GM18498 (cell line): ENCODE measurements at regions not wholly inside any gene's neighbourhood (a gene's known extent, or its start where the extent isn't known, plus 50 kb on each side); places are given as distances from the start of the nearest gene placed in this dataset.

ENCODE experiments used
- ATAC-seq: cut with Tn5 transposase; IDR thresholded peaks from one replicate; pipeline ENCODE4 v1.9.1; 2021; ENCODE audit warnings: mild to moderate bottlenecking, moderate library complexity; ENCODE audit not compliant: unreplicated experiment

DNA sequence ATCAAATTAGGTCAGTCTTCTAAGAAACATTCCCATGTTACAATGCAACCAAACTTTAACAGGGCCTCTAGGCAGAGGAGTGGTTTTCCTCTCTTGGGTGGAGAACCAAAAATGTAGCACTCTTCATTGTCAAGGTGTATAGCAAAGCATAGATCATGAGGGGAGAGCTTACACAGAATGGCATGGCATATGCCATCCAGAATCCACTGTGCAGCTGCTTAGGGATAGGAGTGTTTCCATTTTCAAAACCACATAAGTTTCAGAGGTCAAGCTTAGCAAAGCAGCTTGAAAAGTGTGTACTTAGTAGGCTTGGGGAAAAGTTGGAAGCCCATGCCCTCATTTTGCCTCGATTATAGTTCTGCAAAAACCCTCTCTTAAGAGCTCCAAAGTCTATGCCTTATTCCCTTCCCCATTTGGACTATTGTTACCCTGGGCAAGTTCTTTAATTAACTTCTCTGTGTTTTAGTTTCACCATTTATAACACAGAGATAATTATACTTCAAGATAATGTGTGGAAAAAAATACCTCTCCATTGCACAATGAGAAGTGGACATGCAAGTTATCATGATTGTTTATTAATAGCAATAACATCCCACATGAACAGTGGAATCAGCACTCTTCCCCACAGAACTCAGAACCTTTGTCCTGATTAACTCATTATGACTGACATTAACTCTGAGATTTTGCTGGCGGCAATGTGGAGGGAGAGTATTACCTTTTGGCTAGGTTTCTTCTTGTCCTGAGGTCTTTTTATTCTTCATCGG lies 398.9 kb upstream of the WWC1 start:
- no peak for ATAC-seq

GRCh38 chr5:167893271-167893670 lies 398.2 kb upstream of the WWC1 start:
- ATAC-seq: no peak

DNA sequence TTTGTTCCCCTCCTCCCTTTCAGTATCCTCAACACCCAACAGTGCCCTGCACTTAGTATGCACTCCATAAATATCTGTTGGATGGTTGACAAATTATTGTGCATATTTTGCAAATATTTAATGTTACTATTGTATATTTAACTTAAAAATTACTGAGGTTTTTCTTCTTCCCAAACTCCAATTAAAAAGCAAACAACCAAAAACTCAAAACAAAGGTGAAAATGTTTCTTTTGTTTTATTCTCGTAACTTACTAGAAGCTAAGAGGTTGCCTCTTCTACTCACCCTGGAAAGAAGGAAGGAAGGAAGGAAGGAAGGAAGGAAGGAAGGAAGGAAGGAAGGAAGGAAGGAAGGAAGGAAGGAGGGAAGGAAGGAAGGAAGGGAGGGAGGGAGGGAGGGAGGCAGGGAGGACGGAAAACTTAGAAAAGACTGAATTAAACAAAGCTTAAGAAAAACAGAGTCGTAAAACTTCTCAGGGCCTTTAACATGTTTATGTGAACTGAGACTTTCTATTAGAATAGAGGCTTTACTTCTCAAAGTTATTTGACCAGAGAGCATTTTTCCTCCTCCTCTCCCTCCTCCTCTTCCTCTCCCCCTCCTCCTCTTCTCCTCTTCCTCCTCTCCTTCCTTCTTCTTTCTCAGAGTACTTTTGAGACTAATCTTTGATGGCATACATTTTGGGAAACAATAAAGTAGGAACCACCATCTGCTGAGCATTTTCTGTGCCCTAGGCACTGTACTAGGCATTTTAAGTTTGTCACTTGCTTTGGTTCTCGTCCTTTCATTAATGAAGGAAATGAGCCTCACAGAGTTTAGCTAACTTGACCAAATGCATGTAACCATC lies 396.6 kb upstream of the WWC1 start:
- ATAC-seq: no peak

DNA sequence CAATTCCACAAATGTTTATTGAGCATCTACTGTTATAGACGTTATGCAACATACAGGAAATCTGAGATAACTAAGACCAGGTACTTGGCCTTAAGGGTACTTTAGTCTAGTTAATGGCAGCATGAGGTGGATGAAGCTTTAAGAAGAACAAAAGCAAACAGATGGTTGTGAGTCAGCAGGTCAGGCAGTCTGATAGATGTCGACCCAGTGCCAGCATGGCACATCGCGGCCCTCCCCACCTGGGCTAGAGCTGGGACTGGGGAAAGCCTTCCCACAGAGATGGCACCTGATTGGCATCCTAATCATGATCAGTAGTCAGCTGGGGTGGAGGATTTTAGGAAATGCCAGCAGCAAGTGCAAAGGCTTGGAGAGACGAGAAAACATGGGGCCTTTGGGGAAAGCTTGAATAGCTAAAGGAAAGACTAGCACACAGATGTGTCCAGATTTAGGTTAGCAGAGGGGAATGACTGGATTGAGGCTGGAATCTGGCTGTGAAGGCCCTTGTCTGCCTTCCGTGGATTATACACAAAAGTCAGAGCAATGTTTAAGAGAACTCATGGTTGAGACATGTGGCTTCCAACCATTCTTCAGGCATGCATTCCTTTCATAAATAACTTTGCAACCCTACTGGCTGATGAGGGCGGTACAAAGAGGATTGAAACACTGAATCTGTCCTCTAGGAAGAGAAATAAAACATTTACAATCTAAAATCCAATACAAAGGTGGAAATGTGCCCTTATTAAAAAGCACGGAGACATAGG lies 395.4 kb upstream of the WWC1 start:
- no peak for ATAC-seq

GRCh38 chr5:167896814-167897213 lies 394.6 kb upstream of the WWC1 start:
- ATAC-seq: no peak

DNA sequence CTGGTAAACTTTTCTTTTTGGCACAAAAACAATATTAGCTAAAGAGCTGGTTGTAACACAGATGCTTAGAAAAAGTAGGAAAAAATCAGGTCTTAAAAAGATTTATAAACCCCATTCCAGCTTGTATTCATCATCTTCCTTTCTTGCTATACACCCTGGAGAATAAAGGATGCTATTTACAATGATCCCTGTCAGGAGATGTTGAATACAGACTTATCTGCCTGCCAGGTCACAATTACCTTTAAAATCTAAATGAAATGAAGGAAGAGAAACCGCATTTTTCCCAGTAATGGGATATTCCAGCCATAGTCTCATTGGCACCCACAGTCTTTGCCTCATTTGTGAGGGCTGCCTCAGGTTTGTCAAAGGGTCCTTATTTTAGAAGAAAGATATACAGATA lies 394.1 kb upstream of the WWC1 start:
- ATAC-seq: no peak

GRCh38 chr5:167898361-167899042 lies 392.9 kb upstream of the WWC1 start:
- ATAC-seq: no peak

GRCh38 chr5:167899490-167900070 lies 391.9 kb upstream of the WWC1 start:
- ATAC-seq: no peak

DNA sequence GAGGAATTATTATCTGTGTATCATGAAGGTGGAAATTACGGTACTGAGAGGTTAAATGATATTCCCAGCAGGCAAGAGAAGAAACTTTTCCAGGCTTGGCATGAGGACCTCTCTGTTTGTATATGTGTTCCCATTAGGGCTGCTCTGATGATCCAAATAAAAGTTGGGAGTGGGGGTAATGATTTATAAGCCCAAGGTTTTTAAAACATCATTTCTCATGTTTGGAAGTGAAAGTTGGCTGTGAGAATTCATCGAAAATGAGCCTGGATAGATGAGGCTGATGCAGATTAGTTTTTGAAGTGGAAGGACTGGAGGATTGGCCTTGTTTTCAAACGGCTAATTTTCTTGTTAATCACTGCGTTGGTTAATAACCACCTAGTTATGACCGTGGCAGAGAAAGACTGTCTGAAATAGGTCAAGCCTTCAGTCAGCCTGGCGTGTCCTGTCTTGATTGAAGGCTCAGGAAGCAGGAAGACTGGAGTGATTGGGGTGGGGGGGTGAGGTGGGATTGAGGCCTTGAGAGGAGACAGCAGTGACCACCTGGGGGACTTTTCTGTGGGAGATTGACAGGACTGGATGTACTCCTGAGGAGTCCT lies 391.0 kb upstream of the WWC1 start:
- no peak for ATAC-seq

DNA sequence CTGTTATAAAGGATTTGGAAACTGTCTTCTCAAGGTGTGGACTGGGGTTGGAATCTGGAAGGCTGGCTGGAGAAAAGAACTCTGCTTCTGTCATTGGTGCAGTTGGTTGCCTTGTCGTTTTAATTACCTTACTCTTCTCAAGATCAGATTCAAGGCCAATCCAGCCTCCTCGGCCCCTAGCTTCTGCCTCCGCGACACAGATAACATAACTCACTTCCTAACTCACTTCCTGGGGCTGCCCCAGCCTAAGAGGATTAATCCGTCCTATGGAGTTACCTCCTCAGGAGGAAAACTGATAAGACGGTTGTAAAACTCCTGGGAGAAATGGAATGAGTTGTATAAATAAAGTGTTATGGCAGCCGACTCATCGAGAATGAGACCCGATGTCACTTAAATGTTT lies 389.1 kb upstream of the WWC1 start:
- ATAC-seq: no peak

GRCh38 chr5:167903243-167903642 lies 388.2 kb upstream of the WWC1 start:
- ATAC-seq: no peak

GRCh38 chr5:167903659-167904058 lies 387.8 kb upstream of the WWC1 start:
- no peak for ATAC-seq

DNA sequence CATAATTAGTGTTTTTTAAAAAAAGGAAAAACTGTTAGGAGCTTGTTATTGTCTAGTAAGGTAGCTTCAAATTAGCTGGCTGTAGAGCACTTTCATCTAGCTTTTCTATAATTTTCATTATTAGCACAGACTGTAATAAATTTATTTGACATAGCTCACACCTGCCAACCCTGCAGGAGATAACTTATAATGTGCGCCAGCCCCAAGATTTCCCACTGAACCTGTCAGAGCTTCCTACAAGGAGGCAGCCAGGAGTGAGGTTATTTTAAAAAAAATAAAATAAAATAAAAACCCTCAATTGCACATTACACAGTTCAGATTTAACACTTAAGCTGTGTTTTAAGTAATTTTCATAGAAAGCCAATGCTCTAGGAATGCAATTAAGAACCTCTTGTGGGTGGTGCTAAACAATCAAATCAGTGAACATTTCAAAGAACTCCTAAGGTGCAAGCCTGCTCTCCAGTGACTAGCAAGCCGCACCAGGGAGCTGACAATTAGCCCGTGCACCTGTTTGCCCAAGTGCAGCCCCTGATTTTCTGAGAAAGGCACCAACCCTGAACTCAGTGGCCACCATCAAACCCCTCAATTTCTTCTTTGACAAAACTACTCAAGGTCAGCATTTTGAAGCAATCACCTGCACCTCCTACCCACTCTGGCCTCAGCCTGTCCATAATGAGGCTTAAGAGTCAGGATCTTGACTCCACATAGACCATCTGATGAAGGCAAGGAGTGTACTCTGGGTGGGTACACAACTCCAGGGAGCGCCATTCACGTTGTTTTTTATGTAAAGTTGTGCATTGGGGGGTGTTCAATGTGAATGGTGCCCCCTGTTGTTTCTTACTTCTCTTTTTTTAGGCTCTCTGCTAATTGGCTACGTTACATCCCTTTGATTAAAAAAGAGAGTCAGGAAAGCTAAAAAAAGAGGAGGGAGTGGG lies 385.3 kb upstream of the WWC1 start:
- ATAC-seq: no peak

GRCh38 chr5:167908606-167909005 lies 382.8 kb upstream of the WWC1 start:
- no peak for ATAC-seq

GRCh38 chr5:167912941-167913665 lies 378.3 kb upstream of the WWC1 start:
- no peak for ATAC-seq

DNA sequence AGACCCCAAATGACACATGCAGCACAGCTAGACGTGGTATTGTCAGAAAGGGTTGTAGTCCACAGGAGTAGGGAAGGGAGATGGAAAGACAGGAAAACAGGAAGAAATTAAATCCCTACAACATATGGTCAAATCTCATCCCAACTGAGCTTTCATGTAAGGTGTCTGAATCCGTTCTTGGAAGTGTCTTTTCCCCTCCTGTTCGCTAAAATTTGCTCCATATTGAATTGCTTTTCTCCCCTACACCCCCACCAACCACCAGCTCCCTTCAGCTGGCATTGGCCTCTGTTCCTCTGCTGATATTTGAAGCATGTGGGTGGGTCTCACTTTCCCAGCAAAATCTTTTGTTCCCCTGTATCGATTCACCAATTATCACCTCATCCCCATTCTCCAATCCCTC lies 376.2 kb upstream of the WWC1 start:
- no peak for ATAC-seq

- ATAC-seq: no peak
Measured at GRCh38 chr5:167916261-167916691, 375.2 kb upstream of the WWC1 start.

- ATAC-seq: no peak
Measured at GRCh38 chr5:167916706-167917105, 374.7 kb upstream of the WWC1 start.
